ENCODE measurements at regions not wholly inside any gene's neighbourhood (a gene's known extent, or its start where the extent isn't known, plus 50 kb on each side); places are given as distances from the start of the nearest gene placed in this dataset.
"Not testable (repeated sequence)": the region's sequence is repeated elsewhere in the genome, so short reads cannot be mapped to it uniquely, and the experiment has no call there.

GRCh38 chr4:53866055-53866454, 198.3 kb downstream of the CHIC2 start:
- DNase-seq (ENCODE audit: low spot score) = no peak

- no peak for DNase-seq (ENCODE audit: low spot score)
Observed at GRCh38 chr4:53865054-53865453, 199.4 kb downstream of the CHIC2 start.

GRCh38 chr4:53863736-53864365, 200.6 kb downstream of the CHIC2 start:
- no peak for DNase-seq (ENCODE audit: low spot score)

GRCh38 chr4:53863158-53863557, 201.2 kb downstream of the CHIC2 start:
- no peak for DNase-seq (ENCODE audit: low spot score)

- no peak for DNase-seq (ENCODE audit: low spot score)
Observed at GRCh38 chr4:53861856-53862610, 202.4 kb downstream of the CHIC2 start.

GRCh38 chr4:53859305-53859704, 205.1 kb downstream of the CHIC2 start:
- no peak for DNase-seq (ENCODE audit: low spot score)

- DNase-seq (ENCODE audit: low spot score) = no peak
Observed at GRCh38 chr4:53858744-53859143, 205.7 kb downstream of the CHIC2 start.

GRCh38 chr4:53855581-53856250, 208.7 kb downstream of the CHIC2 start:
- DNase-seq (ENCODE audit: low spot score) = no peak

- DNase-seq (ENCODE audit: low spot score) = no peak
Observed at GRCh38 chr4:53854991-53855568, 209.3 kb downstream of the CHIC2 start.

GRCh38 chr4:53852343-53852742, 212.1 kb downstream of the CHIC2 start:
- DNase-seq (ENCODE audit: low spot score) = no peak

- no peak for DNase-seq (ENCODE audit: low spot score)
Observed at GRCh38 chr4:53847965-53848364, 216.4 kb downstream of the CHIC2 start.

GRCh38 chr4:53844551-53844950, 219.9 kb downstream of the CHIC2 start:
- no peak for DNase-seq (ENCODE audit: low spot score)

- DNase-seq (ENCODE audit: low spot score) = no peak
Observed at GRCh38 chr4:53844133-53844532, 220.3 kb downstream of the CHIC2 start.

GRCh38 chr4:53841711-53842110, 222.7 kb downstream of the CHIC2 start:
- DNase-seq (ENCODE audit: low spot score) = no peak

- DNase-seq (ENCODE audit: low spot score) = no peak
Observed at GRCh38 chr4:53840643-53841042, 223.8 kb downstream of the CHIC2 start.

- not testable (repeated sequence) for DNase-seq (ENCODE audit: low spot score)
Observed at GRCh38 chr4:53833302-53834003, 231.0 kb downstream of the CHIC2 start.

- no peak for DNase-seq (ENCODE audit: low spot score)
Observed at GRCh38 chr4:53832549-53832948, 231.9 kb downstream of the CHIC2 start.

- no peak for DNase-seq (ENCODE audit: low spot score)
Observed at GRCh38 chr4:53830511-53830910, 233.9 kb downstream of the CHIC2 start.

GRCh38 chr4:53821179-53821851, 230.0 kb upstream of the LNX1 start:
- no peak for DNase-seq (ENCODE audit: low spot score)

GRCh38 chr4:53818104-53818503, 226.8 kb upstream of the LNX1 start:
- no peak for DNase-seq (ENCODE audit: low spot score)

- DNase-seq (ENCODE audit: low spot score) = no peak
Observed at GRCh38 chr4:53816561-53816960, 225.3 kb upstream of the LNX1 start.

- DNase-seq (ENCODE audit: low spot score) = no peak
Observed at GRCh38 chr4:53815281-53815680, 224.0 kb upstream of the LNX1 start.
